Transverse colon (tissue), 3 donors: ENCODE measurements at regions not wholly inside any gene's neighbourhood (a gene's known extent, or its start where the extent isn't known, plus 50 kb on each side); places are given as distances from the start of the nearest gene placed in this dataset.

Source experiments
- EP300 ChIP-seq: sonication (generic); formaldehyde crosslinking; IDR thresholded peaks from one replicate; pipeline ENCODE4 v1.6.1; 2017; ENCODE audit warnings: antibody characterized with exemption, low read depth
- POLR2A ChIP-seq: fragments of 450-650 bp; IDR thresholded peaks from one replicate; pipeline ENCODE4 v1.6.1; 2016; ENCODE audit warnings: antibody characterized with exemption, mild to moderate bottlenecking, moderate library complexity
- POLR2AphosphoS5 ChIP-seq, 3 donors: sonication (generic); formaldehyde crosslinking; IDR thresholded peaks; one replicate each; pipeline ENCODE4 v1.6.1; 2016; ENCODE audit warnings: antibody characterized with exemption in 3 of 3

- TF ChIP-seq POLR2A (no peak), POLR2AphosphoS5 (IDR thresholded peaks at IDR 0.05) (no peak), EP300 (no peak)
These were observed 454.9 kb downstream of the ATP23 start for GRCh38 chr12:58396239-58396638.
